ENCODE measurements at regions not wholly inside any gene's neighbourhood (a gene's known extent, or its start where the extent isn't known, plus 50 kb on each side); places are given as distances from the start of the nearest gene placed in this dataset.

DNA sequence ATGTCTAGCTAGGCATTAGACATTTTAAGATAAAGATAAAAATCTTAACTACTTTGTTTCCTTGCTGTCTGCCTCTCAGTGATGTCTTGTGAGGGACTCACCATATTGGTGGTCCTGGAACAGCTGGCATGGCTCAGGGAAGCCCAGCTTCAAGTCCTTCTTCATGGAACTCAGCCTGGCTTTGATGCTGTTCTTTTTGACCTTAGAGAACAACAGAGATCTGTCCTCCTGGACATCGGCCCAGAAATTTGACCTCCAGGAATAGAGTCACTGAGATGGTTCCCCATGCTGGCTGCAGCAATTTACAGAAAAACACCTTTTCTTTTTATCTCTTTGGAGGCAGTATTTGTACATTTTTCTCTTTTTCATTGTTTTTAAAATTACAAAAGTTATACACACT, 235.5 kb upstream of the WWC1 start:
- TF ChIP-seq ZNF556 (CRISPR knock-in tag; IDR thresholded peaks at IDR 0.05; ENCODE audit: borderline replicate concordance) = no peak
- TF ChIP-seq, protein P1, sequence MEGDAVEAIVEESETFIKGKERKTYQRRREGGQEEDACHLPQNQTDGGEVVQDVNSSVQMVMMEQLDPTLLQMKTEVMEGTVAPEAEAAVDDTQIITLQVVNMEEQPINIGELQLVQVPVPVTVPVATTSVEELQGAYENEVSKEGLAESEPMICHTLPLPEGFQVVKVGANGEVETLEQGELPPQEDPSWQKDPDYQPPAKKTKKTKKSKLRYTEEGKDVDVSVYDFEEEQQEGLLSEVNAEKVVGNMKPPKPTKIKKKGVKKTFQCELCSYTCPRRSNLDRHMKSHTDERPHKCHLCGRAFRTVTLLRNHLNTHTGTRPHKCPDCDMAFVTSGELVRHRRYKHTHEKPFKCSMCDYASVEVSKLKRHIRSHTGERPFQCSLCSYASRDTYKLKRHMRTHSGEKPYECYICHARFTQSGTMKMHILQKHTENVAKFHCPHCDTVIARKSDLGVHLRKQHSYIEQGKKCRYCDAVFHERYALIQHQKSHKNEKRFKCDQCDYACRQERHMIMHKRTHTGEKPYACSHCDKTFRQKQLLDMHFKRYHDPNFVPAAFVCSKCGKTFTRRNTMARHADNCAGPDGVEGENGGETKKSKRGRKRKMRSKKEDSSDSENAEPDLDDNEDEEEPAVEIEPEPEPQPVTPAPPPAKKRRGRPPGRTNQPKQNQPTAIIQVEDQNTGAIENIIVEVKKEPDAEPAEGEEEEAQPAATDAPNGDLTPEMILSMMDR (CRISPR knock-in tag; IDR thresholded peaks at IDR 0.05) = no peak
- no peak for TF ChIP-seq POLR2A (IDR thresholded peaks at IDR 0.05; ENCODE audit: insufficient read depth in 1 of 2, low read depth in 2 of 2, low read length in 2 of 2)
- TF ChIP-seq, protein P2, sequence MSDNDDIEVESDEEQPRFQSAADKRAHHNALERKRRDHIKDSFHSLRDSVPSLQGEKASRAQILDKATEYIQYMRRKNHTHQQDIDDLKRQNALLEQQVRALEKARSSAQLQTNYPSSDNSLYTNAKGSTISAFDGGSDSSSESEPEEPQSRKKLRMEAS (IDR thresholded peaks at IDR 0.05) = no peak
- TF ChIP-seq PHF5A (CRISPR knock-in tag; IDR thresholded peaks at IDR 0.05; ENCODE audit: low read depth, unreplicated experiment) = no peak
- TF ChIP-seq POLR2AphosphoS5 (IDR thresholded peaks at IDR 0.05; ENCODE audit: low read depth, low read length) = no peak
